ENCODE measurements at regions not wholly inside any gene's neighbourhood (a gene's known extent, or its start where the extent isn't known, plus 50 kb on each side); places are given as distances from the start of the nearest gene placed in this dataset.

DNA sequence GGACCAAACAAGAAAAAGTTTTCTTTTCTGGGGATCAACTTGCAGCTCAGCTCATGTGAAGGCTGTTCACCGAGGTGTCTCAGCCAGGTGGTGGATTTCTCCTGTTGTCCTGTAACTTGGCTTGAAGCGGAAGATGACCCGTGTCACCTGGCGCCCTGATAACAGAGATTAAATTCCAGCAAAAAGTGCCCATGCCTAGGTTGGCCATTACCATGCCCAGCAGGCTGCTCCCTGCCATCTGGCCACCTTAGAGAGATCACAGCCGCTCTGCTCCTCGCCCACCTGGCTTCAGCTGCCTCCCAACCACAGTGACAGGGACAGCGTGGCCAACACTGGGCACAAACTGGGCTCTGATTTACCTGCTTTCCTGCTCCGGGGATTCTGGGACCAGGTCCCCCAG, 149.5 kb downstream of the ZBTB18 start:
- TF ChIP-seq, protein P1, sequence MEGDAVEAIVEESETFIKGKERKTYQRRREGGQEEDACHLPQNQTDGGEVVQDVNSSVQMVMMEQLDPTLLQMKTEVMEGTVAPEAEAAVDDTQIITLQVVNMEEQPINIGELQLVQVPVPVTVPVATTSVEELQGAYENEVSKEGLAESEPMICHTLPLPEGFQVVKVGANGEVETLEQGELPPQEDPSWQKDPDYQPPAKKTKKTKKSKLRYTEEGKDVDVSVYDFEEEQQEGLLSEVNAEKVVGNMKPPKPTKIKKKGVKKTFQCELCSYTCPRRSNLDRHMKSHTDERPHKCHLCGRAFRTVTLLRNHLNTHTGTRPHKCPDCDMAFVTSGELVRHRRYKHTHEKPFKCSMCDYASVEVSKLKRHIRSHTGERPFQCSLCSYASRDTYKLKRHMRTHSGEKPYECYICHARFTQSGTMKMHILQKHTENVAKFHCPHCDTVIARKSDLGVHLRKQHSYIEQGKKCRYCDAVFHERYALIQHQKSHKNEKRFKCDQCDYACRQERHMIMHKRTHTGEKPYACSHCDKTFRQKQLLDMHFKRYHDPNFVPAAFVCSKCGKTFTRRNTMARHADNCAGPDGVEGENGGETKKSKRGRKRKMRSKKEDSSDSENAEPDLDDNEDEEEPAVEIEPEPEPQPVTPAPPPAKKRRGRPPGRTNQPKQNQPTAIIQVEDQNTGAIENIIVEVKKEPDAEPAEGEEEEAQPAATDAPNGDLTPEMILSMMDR (IDR thresholded peaks at IDR 0.05; ENCODE audit: control insufficient read depth, extremely low read depth, insufficient read depth), result no peak
- no peak overlapping the region for H3K4me3 ChIP-seq (ENCODE audit: low read depth, low read length)
- no peak for DNase-seq (ENCODE audit: low read depth)

DNA sequence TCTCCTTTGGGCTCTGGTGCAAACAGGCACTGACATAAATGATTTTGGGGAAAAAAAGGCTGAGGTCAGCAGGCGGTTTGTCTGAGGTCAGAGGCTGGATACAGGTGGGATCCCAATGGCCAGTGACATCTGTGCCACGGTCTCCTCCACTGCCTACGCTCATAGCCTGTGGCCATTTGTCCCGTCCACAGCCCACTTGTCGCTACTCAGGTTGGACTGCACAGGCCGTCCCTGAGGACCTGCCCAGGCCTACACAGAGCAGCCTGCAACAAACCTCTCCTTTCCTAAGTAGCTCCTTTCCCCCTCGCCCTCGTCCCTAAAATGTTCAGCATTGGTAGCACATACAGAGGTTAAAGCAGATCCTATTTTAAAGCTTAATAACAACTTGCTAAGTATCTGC, 150.7 kb downstream of the ZBTB18 start:
- DNase-seq (ENCODE audit: low read depth), result no peak
- TF ChIP-seq, protein P1 (IDR thresholded peaks at IDR 0.05; ENCODE audit: control insufficient read depth, extremely low read depth, insufficient read depth), result no peak
- no peak overlapping the region for H3K4me3 ChIP-seq (ENCODE audit: low read depth, low read length)

DNA sequence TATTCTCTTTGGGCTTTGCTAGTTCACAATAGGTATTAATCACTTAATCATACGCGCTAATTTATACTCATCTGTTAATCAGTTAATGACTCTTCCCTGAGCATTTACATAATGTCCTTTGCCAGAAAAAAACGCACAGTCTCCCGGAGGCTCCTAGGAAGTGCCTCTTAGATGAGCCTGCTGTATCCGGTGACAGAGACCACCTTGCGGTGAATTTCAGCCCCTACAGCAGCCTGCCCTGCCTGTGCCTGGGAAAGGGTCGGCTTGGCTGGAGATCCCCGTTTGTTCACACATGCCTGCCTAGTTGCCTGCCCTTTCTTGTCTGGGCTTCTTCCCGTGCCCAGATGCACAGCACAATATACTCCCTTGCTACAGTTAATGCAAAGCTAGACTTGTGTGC, 152.9 kb downstream of the ZBTB18 start:
- DNase-seq (ENCODE audit: low read depth), result no peak
- H3K4me3 ChIP-seq (ENCODE audit: low read depth, low read length), result no peak overlapping the region
- TF ChIP-seq, protein P1 (IDR thresholded peaks at IDR 0.05; ENCODE audit: control insufficient read depth, extremely low read depth, insufficient read depth), result no peak

GRCh38 chr1:244205171-244205570, 154.1 kb downstream of the ZBTB18 start:
- TF ChIP-seq, protein P1 (IDR thresholded peaks at IDR 0.05; ENCODE audit: control insufficient read depth, extremely low read depth, insufficient read depth), result no peak
- H3K4me3 ChIP-seq (ENCODE audit: low read depth, low read length), result no peak overlapping the region
- no peak for DNase-seq (ENCODE audit: low read depth)

GRCh38 chr1:244205906-244206305, 154.8 kb downstream of the ZBTB18 start:
- TF ChIP-seq, protein P1 (IDR thresholded peaks at IDR 0.05; ENCODE audit: control insufficient read depth, extremely low read depth, insufficient read depth), result no peak
- H3K4me3 ChIP-seq (ENCODE audit: low read depth, low read length), result no peak overlapping the region
- DNase-seq (ENCODE audit: low read depth), result no peak

DNA sequence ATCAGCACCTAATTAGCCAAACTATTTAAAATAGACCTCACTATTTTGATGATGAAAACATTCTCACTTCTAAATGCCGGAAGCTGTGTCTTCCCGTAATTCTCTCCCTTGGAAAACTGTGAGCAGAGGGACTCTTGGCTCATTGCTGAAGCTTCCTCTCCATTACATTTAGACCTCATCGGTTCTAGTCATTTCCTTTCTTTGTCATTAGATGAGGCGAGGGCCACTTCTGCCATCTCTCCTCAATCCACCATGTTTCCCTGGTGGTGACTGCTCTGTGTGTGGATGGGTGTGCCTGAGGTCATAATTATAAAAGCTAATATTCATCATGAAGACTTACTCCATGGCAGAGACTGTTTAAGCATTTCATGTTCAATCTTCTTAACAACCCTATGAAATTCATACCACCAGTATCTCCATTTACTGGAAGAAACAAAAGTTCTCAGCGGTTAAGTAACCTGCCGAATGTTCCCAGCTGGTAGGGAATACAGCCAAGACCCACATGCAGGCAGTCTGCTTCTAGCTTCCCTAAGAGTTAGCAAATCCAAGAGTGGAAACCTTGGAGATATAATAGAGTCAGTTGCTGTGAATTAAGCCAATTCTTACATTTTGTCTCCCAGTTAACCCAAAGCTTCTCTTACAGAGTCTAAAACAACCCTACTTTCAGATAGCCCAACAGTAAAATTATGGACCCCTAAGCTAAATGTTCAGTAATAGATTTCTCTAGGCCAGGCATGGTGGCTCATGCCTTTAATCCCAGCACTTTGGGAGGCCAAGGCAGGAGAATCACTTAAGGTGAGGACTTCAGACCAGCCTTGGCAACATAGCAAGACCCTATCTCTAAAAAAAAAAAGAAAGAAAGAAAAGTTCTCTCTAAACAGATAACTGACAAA, 156.2 kb downstream of the ZBTB18 start:
- no peak for DNase-seq (ENCODE audit: low read depth)
- TF ChIP-seq, protein P1 (IDR thresholded peaks at IDR 0.05; ENCODE audit: control insufficient read depth, extremely low read depth, insufficient read depth), result no peak

GRCh38 chr1:244207935-244208244, 156.8 kb downstream of the ZBTB18 start:
- TF ChIP-seq, protein P1 (IDR thresholded peaks at IDR 0.05; ENCODE audit: control insufficient read depth, extremely low read depth, insufficient read depth), result no peak
- no peak overlapping the region for H3K4me3 ChIP-seq (ENCODE audit: low read depth, low read length)
- no peak for DNase-seq (ENCODE audit: low read depth)

More for the DNA sequence above, 156.2 kb downstream of the ZBTB18 start:
- H3K4me3 ChIP-seq (ENCODE audit: low read depth, low read length), result no peak overlapping the region
